ENCODE measurements at regions not wholly inside any gene's neighbourhood (a gene's known extent, or its start where the extent isn't known, plus 50 kb on each side); places are given as distances from the start of the nearest gene placed in this dataset.

DNA sequence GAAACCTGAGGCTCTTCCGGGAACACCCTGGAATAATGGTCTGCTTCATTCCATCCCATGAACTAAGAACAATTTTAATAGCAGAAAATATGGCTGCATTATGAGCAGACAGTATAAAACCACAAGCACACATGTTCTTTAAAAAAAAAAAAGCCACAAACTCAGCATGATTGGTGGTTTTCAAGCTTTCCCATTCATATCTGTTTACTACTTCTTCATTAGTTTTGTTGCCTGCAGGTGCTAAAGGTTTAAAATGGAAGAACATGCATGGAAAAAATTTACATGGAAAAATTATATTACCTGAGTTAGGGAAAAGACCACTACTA lies 137.9 kb upstream of the HES1 start:
- Histone ChIP-seq H4K8ac (ENCODE audit: extremely low read depth, insufficient read depth, low read length) (no peak overlapping the region), H4K5ac (ENCODE audit: insufficient read length, low read depth, low read length) (no peak overlapping the region), H4K91ac (replicated peaks; ENCODE audit: insufficient read length, low read length) (no peak overlapping the region), H3K18ac (ENCODE audit: extremely low read depth, low read length) (0 out of 2 replicates have a peak overlapping the region, but pooled peaks have one; percentile 68), H2BK12ac (ENCODE audit: low read depth, low read length) (no peak overlapping the region), H4K20me1 (replicated peaks in 1 of 2; ENCODE audit: control insufficient read depth in 1 of 2, insufficient read depth in 2 of 2, low read length in 2 of 2) (no peaks in the 10 kb centered on the region), H3K4me1 (replicated peaks in 1 of 4; ENCODE audit: control insufficient read depth in 3 of 4, insufficient read depth in 4 of 4, low read length in 3 of 4) (peaks cover 8 to 20% (median 10%) of the 10 kb centered on the region in 4 experiments), H3K56ac (replicated peaks; ENCODE audit: insufficient read length, low read depth, low read length) (no peak overlapping the region), H2AFZ (ENCODE audit: low read length) (no peak overlapping the region), H3K36me3 (ENCODE audit: control insufficient read depth in 2 of 4, insufficient read depth in 4 of 4, low read length in 3 of 4) (no peaks in the 10 kb centered on the region), H3K79me1 (ENCODE audit: low read depth, low read length) (no peaks in the 10 kb centered on the region), H3K4me2 (ENCODE audit: insufficient read depth in 1 of 2, low read depth in 2 of 2, low read length in 2 of 2) (no peak overlapping the region), H3K9ac (replicated peaks in 1 of 4; ENCODE audit: extremely low read depth in 1 of 4, low read depth in 3 of 4, low read length in 3 of 4) (no peak overlapping the region), H2BK15ac (ENCODE audit: low read length) (no peak overlapping the region), H3K27me3 (replicated peaks in 1 of 4; ENCODE audit: control insufficient read depth in 3 of 4, extremely low read depth in 1 of 4, insufficient read depth in 3 of 4, low read length in 3 of 4) (peaks cover 0 to 9% (median 0%) of the 10 kb centered on the region in 4 experiments; a peak in 2 of 7 replicates), H3K14ac (ENCODE audit: insufficient read length) (no peak overlapping the region), H3K4me3 (ENCODE audit: extremely low read depth in 1 of 4, insufficient read depth in 2 of 4, low read depth in 3 of 4, low read length in 4 of 4) (no peak overlapping the region), H3K79me2 (ENCODE audit: control insufficient read depth in 1 of 2, insufficient read depth in 2 of 2, low read length in 2 of 2) (no peaks in the 10 kb centered on the region), H2BK20ac (ENCODE audit: low read length) (no peak overlapping the region), H3K23ac (ENCODE audit: insufficient read length) (no peak overlapping the region), H2BK5ac (ENCODE audit: low read depth, low read length) (no peak overlapping the region), H3K23me2 (ENCODE audit: low read depth, low read length) (no peaks in the 10 kb centered on the region; the same call in 1 of the 2 replicates), H3K27ac (ENCODE audit: low read depth, low read length) (no peak overlapping the region), H2BK120ac (replicated peaks; ENCODE audit: low read depth, low read length) (peak overlapping the region; percentile 31), H3K9me3 (ENCODE audit: insufficient read depth in 2 of 2, low read depth in 1 of 2, low read length in 1 of 2) (no peaks in the 10 kb centered on the region), H2AK5ac (ENCODE audit: low read depth, low read length) (no peak overlapping the region), H3K4ac (replicated peaks; ENCODE audit: insufficient read length, low read depth, low read length) (no peak overlapping the region)
- ChIA-PET CTCF (ENCODE audit: partially characterized antibody) (interaction anchor here (0.7 to 1.6 kb wide), 3 partner anchors 10 to 28 kb away, joined by 3 read pairs; no protein-coding TSS in a partner anchor), POLR2A (ENCODE audit: partially characterized antibody) (no interaction called here)
- DNase-seq (ENCODE audit: low read depth in 1 of 2, low spot score in 2 of 2): no peak
- 86% methylated on average over 1 of the region's 1 CpG; no CpG with 5 or more reads in 1 of the 2 experiments for WGBS, 2 experiments (ENCODE audit: extremely low coverage in 1 of 2, insufficient coverage in 1 of 2, insufficient read length in 1 of 2, insufficient replicate concordance in 2 of 2, low coverage in 1 of 2, low lambda C conversion rate in 2 of 2, missing lambda C conversion rate in 1 of 2)
- no peak for FAIRE-seq
- no peak for TF ChIP-seq BRCA1 (IDR thresholded peaks at IDR 0.05; ENCODE audit: low read depth, low read length)
- TF ChIP-seq CREB1 (IDR thresholded peaks at IDR 0.05): no peak
- no peak for TF ChIP-seq SIRT6 (IDR thresholded peaks at IDR 0.05; ENCODE audit: low read length)
- TF ChIP-seq HDAC2 (IDR thresholded peaks at IDR 0.05; ENCODE audit: borderline replicate concordance in 1 of 2, low read depth in 2 of 2, low read length in 2 of 2): no peak
- TF ChIP-seq SIX5 (IDR thresholded peaks at IDR 0.05; ENCODE audit: low read depth, low read length): no peak

Data from H1 (cell line).